DMS53 (cell line): ENCODE measurements at regions not wholly inside any gene's neighbourhood (a gene's known extent, or its start where the extent isn't known, plus 50 kb on each side); places are given as distances from the start of the nearest gene placed in this dataset.
A peak's percentile ranks its signal among the peaks of the same experiment; 100 is the strongest.
"Not testable (repeated sequence)": the region's sequence is repeated elsewhere in the genome, so short reads cannot be mapped to it uniquely, and the experiment has no call there.

ENCODE experiments used
- DNase-seq: peaks from one replicate; lab custom pipeline; 2025; lab: John Stamatoyannopoulos, UW

DNA sequence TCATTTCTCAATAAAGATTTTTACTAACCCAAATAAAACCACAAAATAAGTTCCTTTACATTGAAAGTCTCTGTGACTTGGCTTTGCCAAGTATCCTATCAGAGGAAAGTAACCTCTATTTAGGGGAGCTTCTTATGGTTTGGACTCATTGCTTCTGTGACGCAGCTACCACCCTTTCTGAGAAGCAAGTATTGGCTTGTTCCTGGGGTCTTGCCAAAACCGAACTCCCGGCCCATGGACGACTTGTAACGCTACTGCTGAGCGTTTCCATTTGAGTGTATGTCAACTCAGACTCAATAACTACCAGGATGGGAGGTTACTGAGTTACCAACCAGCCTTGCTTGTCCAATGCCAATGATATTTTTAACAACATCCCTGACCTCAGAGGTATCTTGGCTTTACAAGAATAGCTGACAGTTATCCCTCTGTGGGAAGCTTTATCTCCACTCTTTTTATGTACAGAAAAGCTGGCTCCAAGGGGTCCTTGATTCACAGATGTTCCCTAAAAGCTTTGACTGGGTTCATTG is 911.9 kb downstream of the TTLL7 start:
- no peak for DNase-seq

- peak; percentile 43 for DNase-seq
Measured at GRCh38 chr1:83086346-83086745, 912.6 kb downstream of the TTLL7 start.

DNA sequence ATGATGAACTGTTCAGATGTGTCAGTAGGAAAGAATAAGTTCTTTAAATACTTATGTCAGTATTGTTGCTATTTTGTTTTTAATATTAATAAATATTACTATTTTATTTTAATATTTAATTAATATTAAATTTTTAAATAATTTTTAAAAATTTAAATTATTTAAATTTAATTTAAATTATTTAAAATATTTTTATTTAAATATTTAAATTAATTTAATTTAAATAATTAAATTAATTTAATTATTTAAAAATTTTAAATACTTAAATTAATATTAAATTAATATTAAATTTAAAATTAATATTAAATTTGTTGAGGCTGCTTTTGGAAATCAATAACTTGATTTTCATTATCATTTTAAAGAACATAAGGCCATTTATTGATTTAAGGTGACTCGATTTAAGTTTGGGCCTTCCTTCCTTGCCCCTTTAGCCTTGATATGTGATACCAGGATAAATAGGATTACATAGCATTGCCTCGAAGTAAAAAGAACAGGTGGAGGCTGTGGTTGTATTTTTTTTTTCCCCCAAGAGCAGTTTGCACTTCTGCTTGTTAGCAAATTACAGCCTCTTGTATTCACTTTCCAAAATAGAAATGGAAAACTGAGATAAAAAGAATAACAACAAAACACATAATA is 915.2 kb downstream of the TTLL7 start:
- DNase-seq = no peak

- no peak for DNase-seq
Measured at GRCh38 chr1:83077411-83077810, 921.5 kb downstream of the TTLL7 start.

DNA sequence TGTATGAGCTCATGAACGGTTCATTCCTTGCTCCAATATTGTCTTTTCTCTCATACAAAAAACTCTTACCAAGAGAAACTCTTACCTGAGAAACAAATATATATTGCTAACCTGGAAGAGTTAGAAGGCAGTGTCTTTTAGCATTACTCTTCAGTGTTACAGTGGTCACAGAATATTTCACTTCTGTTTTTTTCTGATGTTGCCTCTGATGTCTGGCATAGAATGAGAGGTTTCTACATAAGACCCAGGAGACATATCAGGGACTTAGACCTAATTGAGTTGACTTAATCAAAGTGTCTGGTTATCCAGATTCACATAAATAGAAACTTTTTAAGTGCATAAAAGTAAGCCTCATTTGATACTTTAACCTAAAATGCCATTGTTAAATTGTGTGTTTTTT is 923.8 kb downstream of the TTLL7 start:
- no peak for DNase-seq

- no peak for DNase-seq
Measured at GRCh38 chr1:83067954-83068353, 931.0 kb downstream of the TTLL7 start.

DNA sequence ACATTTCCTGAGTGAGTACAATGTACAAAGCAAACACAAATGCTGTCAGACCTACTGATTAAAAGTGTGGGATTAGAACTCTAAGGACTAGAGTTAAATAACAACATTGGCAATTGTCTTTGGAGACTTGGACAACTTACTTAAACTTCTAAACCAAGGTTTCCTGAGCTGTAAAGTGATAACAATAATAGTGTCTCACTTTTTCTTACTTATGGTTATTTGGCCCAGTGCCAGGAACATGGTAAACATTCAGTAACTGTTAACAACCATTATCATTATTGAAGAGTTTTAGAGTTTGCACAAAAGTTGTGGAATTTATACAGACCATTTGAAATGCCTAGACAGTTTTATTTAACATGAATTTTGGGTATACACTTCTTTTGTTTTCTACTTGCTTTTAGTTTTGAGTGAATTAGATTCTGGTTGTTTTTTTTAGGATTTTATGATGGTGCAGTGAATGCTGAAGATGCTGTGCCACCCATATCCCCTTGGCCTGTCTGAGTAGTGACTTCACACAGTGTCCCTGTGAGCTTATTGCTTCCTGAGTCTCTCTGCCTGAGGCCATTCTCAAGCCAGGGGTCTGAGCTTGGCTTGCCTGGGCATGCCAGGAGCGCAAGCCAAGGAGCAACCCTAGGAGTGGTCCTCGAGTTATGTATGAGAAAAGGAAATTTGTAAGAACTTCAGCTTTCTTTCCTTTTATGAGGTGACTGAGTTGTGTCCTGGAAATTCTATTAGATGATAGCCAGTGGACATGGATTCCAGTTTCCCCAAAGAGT is 932.8 kb downstream of the TTLL7 start:
- peak; percentile 15 for DNase-seq

- DNase-seq = peak; percentile 38
Measured at GRCh38 chr1:83064589-83065242, 934.2 kb downstream of the TTLL7 start.

- no peak for DNase-seq
Measured at GRCh38 chr1:83060651-83061390, 938.1 kb downstream of the TTLL7 start.

DNA sequence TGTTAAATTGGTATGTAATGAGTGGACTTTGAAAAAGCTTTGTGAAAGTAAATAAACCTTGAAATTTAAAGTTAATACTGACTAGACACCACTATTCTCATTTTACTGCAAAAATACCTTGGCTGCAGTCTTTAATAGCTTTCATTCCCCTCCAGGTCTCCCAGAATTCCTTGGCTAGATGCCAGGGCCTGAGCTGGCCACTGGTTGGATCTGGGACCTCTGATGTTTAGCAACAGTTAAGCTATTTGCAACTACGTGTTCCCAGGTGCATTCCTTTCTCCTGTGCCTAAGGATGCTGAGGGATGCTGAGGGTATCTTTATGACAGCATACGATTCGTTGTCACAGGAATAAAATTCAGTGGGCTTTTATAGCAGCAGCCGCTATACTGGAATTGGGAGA is 938.7 kb downstream of the TTLL7 start:
- no peak for DNase-seq

GRCh38 chr1:83058327-83058726 is 940.6 kb downstream of the TTLL7 start:
- DNase-seq = no peak

DNA sequence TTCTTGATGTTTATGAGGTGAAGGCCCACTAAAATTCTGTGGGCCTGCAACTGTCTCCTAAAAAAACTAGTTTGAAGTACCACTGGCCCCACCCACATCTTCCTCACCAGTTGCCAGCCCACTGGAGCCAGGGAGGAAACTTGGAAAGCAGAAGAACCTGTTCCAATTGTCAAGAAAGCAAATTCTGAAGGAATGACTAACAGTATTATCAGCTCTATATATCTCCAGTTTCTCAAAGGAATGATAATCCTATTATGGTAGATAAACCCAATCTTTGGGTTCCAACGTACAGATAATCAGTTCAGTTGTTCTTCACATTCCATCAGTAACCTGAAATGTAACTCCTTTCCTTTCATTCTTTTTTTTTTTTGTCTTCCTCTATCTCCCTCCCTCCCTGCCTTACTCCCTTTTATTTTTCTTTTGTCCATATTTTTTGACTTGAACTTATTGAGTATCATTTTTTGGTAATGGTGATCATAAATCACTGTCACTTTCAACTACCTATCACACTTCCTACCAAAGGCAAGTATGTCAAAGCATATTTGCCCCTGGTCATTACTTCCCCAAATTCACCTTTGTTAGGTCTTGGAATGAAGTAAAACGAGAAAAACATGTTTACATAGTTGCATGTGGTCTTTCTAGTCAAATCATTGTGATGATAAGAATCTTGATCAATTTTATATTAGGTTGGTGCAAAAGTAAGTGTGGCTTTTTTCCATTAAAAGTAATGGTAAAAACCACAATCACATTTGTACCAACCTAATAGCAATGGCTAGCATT is 943.4 kb downstream of the TTLL7 start:
- no peak for DNase-seq

- DNase-seq = no peak
Measured at GRCh38 chr1:83053446-83053845, 945.5 kb downstream of the TTLL7 start.

DNA sequence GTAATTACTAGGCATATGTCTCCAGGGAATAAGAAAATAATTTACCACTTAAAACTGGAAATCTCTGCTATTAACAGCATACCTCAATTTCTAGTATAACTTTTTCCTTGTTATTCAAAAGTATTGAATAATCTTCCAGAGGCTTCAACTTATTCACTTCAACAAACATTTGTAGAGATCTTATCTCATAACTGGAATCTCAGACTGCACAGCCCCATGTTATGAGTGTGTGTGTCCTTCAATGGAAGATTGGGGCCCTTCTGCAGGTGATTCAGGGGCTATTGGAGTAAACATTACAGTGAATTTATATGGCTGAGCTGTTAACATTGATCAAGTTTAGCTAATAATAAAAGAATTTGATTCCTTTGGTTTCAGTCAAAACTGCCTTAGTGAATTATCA is 946.1 kb downstream of the TTLL7 start:
- no peak for DNase-seq

DNA sequence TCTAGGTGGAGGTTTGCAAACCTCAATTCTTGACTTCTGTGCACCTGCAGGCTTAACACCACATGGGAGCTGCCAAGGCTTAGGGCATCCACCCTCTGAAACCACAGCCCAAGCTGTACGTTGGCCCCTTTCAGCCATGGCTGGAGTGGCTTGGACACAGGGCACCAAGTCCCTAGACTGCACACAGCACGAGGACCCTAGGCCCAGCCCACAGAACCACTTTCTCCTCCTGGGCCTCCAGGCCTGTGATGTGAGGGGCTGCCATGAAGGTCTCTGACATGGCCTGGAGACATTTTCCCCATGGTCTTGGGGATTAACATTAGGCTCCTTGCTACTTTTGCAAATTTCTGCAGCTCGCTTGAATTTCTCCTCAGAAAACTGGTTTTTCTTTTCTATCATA is 947.9 kb downstream of the TTLL7 start:
- not testable (repeated sequence) for DNase-seq

GRCh38 chr1:83043244-83043643 is 955.7 kb downstream of the TTLL7 start:
- no peak for DNase-seq

- not testable (repeated sequence) for DNase-seq
Measured at GRCh38 chr1:83039091-83039490, 959.8 kb downstream of the TTLL7 start.

- DNase-seq = no peak
Measured at GRCh38 chr1:83034851-83035250, 964.1 kb downstream of the TTLL7 start.

GRCh38 chr1:83033682-83034081 is 965.2 kb downstream of the TTLL7 start:
- no peak for DNase-seq

DNA sequence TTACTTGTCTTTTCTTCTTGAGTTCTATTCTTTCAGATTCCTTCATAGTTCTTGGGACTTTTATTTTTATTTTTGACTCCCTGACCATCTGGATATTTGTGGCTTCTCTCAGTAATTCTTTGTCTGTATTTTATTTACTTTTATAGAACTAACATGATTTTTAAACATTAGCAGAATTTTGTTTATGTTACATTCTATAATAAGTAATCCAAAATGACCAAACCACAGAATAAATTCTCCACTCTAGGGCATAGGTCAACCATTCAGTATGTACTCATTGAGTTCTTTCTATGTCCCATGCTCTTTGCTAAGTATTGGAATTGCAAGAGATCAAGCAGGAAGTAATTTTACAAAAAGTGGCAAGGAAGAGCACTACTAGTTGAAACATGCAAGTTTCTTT is 969.0 kb downstream of the TTLL7 start:
- no peak for DNase-seq

DNA sequence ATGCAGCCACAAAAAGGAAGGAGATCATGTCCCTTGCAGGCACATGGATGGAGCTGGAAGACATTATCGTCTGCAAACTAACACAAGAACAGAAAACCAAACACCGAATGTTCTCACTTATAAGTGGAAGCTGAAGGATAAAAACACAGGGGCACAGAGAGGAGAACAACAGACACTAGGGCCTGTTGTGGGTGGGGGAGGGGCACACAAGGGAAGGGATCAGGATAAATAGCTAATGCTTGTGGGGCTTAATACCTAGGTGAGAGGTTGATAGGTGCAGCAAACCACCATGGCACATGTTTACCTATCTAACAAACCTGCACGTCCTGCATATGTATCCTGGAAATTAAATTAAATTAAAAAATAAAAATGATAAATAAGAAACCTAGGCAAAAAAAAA is 969.9 kb downstream of the TTLL7 start:
- no peak for DNase-seq

DNA sequence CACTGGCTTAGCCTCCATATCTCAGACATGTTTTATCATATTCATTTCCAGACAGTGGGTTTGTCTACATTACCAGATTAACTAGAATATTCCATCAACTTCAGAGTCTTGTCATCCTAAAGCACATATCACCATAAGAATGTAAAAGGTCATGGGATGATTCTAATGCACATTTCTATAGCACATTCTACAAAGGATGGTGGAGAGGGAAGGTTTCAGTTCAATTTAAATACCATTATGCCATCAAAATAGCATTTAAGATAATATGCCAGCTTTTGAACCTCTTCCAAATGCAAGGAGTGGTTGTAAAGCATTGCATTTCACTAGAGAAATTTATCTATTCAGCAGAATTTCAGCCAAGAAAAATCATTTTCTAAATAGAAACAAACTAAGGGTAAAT is 970.5 kb downstream of the TTLL7 start:
- no peak for DNase-seq
